ENCODE measurements at regions not wholly inside any gene's neighbourhood (a gene's known extent, or its start where the extent isn't known, plus 50 kb on each side); places are given as distances from the start of the nearest gene placed in this dataset.

DNA sequence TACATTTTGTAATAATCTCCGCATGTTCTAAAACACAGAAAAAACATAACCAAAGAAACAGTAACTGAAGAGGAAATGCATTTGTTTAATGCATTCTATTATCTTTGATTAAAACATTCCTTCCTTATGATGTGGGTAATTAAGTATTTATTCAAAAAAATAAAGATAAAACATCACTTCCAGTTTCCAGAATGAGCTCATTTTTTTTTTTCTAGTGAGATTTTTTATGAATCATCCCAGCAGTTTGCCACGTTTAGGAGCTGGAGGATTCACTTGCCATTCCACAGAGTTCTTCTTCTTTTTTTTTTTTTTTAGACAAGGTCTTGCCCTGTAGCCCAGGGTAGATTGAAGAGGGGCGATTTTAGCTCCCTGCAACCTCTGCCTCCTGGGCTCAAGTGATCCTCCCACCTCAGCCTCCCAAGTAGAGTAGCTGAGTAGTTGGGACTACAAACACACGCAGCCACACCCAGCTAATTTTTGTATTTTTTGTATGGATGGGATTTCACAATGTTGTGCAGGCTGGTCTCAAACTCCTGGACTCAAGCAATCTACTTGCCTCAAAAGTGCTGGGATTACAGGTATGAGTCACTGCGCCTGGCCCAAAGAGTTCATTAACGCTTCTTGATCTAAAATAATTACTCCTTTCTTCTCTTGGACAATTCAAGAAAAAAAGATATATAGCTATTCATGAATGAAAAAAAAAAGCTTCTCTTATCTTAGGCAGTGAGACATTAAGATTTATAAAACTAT lies 177.3 kb downstream of the DKK1 start:
- Histone ChIP-seq H3K36me3 (ENCODE audit: insufficient read depth, low read length) (no peaks in the 10 kb centered on the region), H3F3A (ENCODE audit: insufficient read depth, low read length, poor library complexity, severe bottlenecking) (no peaks in the 10 kb centered on the region), H3K4me3 (ENCODE audit: low read length) (no peak overlapping the region), H3K79me2 (replicated peaks; ENCODE audit: insufficient read depth, low read length) (no peaks in the 10 kb centered on the region), H2AFZ (ENCODE audit: low read depth, low read length) (no peak overlapping the region), H3K27ac (ENCODE audit: low read length) (no peak overlapping the region), H3K9me3 (ENCODE audit: low read length) (no peaks in the 10 kb centered on the region), H3K9me2 (ENCODE audit: insufficient read depth, low read length) (no peaks in the 10 kb centered on the region), H4K20me1 (ENCODE audit: insufficient read depth) (no peaks in the 10 kb centered on the region), H3K9ac (ENCODE audit: low read length) (no peak overlapping the region), H3K4me2 (ENCODE audit: low read length) (no peak overlapping the region), H3K27me3 (ENCODE audit: insufficient read depth, low read depth, low read length) (no peaks in the 10 kb centered on the region)
- no peak for TF ChIP-seq POLR2AphosphoS5 (IDR thresholded peaks at IDR 0.05)
- no peak for TF ChIP-seq MXI1 (conservative IDR thresholded peaks at IDR 0.05; ENCODE audit: poor library complexity, severe bottlenecking)
- TF ChIP-seq CTCF (IDR thresholded peaks at IDR 0.05; ENCODE audit: poor library complexity, severe bottlenecking) = no peak
- TF ChIP-seq EP300 (conservative IDR thresholded peaks at IDR 0.05; ENCODE audit: poor library complexity, severe bottlenecking) = no peak
- TF ChIP-seq SMC3 (conservative IDR thresholded peaks at IDR 0.05; ENCODE audit: poor library complexity) = no peak
- no peak for TF ChIP-seq EZH2 (IDR thresholded peaks at IDR 0.05; ENCODE audit: borderline replicate concordance, insufficient read depth, low read length, poor library complexity, severe bottlenecking)

GRCh38 chr10:52499281-52499680 lies 185.2 kb downstream of the DKK1 start:
- Histone ChIP-seq H3F3A (ENCODE audit: insufficient read depth, low read length, poor library complexity, severe bottlenecking) (no peaks in the 10 kb centered on the region), H3K4me3 (ENCODE audit: low read length) (no peak overlapping the region), H3K9me3 (ENCODE audit: low read length) (no peaks in the 10 kb centered on the region), H3K27ac (ENCODE audit: low read length) (no peak overlapping the region), H3K79me2 (replicated peaks; ENCODE audit: insufficient read depth, low read length) (no peaks in the 10 kb centered on the region), H3K9ac (ENCODE audit: low read length) (no peak overlapping the region), H3K4me2 (ENCODE audit: low read length) (no peak overlapping the region), H3K36me3 (ENCODE audit: insufficient read depth, low read length) (no peaks in the 10 kb centered on the region), H2AFZ (ENCODE audit: low read depth, low read length) (no peak overlapping the region), H3K27me3 (ENCODE audit: insufficient read depth, low read depth, low read length) (no peaks in the 10 kb centered on the region), H3K9me2 (ENCODE audit: insufficient read depth, low read length) (no peaks in the 10 kb centered on the region), H4K20me1 (ENCODE audit: insufficient read depth) (no peaks in the 10 kb centered on the region)
- no peak for TF ChIP-seq EZH2 (IDR thresholded peaks at IDR 0.05; ENCODE audit: borderline replicate concordance, insufficient read depth, low read length, poor library complexity, severe bottlenecking)
- no peak for TF ChIP-seq POLR2AphosphoS5 (IDR thresholded peaks at IDR 0.05)
- TF ChIP-seq CTCF (IDR thresholded peaks at IDR 0.05; ENCODE audit: poor library complexity, severe bottlenecking) = no peak
- no peak for TF ChIP-seq SMC3 (conservative IDR thresholded peaks at IDR 0.05; ENCODE audit: poor library complexity)
- TF ChIP-seq MXI1 (conservative IDR thresholded peaks at IDR 0.05; ENCODE audit: poor library complexity, severe bottlenecking) = no peak
- no peak for TF ChIP-seq TAF1 (IDR thresholded peaks at IDR 0.05; ENCODE audit: low read depth)
- no peak for TF ChIP-seq RAD21 (conservative IDR thresholded peaks at IDR 0.05)

- Histone ChIP-seq H3K9ac (ENCODE audit: low read length) (no peak overlapping the region), H3K4me2 (ENCODE audit: low read length) (no peak overlapping the region), H3K4me3 (ENCODE audit: low read length) (no peak overlapping the region), H3K79me2 (replicated peaks; ENCODE audit: insufficient read depth, low read length) (no peaks in the 10 kb centered on the region), H3F3A (ENCODE audit: insufficient read depth, low read length, poor library complexity, severe bottlenecking) (no peaks in the 10 kb centered on the region), H3K9me2 (ENCODE audit: insufficient read depth, low read length) (no peaks in the 10 kb centered on the region), H3K9me3 (ENCODE audit: low read length) (no peaks in the 10 kb centered on the region), H3K36me3 (ENCODE audit: insufficient read depth, low read length) (no peaks in the 10 kb centered on the region), H3K27ac (ENCODE audit: low read length) (no peak overlapping the region), H2AFZ (ENCODE audit: low read depth, low read length) (no peak overlapping the region), H3K27me3 (ENCODE audit: insufficient read depth, low read depth, low read length) (no peaks in the 10 kb centered on the region), H4K20me1 (ENCODE audit: insufficient read depth) (no peaks in the 10 kb centered on the region)
- TF ChIP-seq CTCF (IDR thresholded peaks at IDR 0.05; ENCODE audit: poor library complexity, severe bottlenecking) (no peak), TAF1 (IDR thresholded peaks at IDR 0.05; ENCODE audit: low read depth) (no peak), RAD21 (conservative IDR thresholded peaks at IDR 0.05) (no peak), MXI1 (conservative IDR thresholded peaks at IDR 0.05; ENCODE audit: poor library complexity, severe bottlenecking) (no peak), EP300 (conservative IDR thresholded peaks at IDR 0.05; ENCODE audit: poor library complexity, severe bottlenecking) (no peak), POLR2AphosphoS5 (IDR thresholded peaks at IDR 0.05) (no peak), SMC3 (conservative IDR thresholded peaks at IDR 0.05; ENCODE audit: poor library complexity) (no peak), EZH2 (IDR thresholded peaks at IDR 0.05; ENCODE audit: borderline replicate concordance, insufficient read depth, low read length, poor library complexity, severe bottlenecking) (no peak)
- TF ChIP-seq, protein P1, sequence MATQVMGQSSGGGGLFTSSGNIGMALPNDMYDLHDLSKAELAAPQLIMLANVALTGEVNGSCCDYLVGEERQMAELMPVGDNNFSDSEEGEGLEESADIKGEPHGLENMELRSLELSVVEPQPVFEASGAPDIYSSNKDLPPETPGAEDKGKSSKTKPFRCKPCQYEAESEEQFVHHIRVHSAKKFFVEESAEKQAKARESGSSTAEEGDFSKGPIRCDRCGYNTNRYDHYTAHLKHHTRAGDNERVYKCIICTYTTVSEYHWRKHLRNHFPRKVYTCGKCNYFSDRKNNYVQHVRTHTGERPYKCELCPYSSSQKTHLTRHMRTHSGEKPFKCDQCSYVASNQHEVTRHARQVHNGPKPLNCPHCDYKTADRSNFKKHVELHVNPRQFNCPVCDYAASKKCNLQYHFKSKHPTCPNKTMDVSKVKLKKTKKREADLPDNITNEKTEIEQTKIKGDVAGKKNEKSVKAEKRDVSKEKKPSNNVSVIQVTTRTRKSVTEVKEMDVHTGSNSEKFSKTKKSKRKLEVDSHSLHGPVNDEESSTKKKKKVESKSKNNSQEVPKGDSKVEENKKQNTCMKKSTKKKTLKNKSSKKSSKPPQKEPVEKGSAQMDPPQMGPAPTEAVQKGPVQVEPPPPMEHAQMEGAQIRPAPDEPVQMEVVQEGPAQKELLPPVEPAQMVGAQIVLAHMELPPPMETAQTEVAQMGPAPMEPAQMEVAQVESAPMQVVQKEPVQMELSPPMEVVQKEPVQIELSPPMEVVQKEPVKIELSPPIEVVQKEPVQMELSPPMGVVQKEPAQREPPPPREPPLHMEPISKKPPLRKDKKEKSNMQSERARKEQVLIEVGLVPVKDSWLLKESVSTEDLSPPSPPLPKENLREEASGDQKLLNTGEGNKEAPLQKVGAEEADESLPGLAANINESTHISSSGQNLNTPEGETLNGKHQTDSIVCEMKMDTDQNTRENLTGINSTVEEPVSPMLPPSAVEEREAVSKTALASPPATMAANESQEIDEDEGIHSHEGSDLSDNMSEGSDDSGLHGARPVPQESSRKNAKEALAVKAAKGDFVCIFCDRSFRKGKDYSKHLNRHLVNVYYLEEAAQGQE (IDR thresholded peaks at IDR 0.05; ENCODE audit: borderline replicate concordance) = no peak
These were observed 186.4 kb downstream of the DKK1 start for GRCh38 chr10:52500476-52500875.

Measured in neural cell (in vitro differentiated cells).